ENCODE measurements at regions not wholly inside any gene's neighbourhood (a gene's known extent, or its start where the extent isn't known, plus 50 kb on each side); places are given as distances from the start of the nearest gene placed in this dataset.

DNA sequence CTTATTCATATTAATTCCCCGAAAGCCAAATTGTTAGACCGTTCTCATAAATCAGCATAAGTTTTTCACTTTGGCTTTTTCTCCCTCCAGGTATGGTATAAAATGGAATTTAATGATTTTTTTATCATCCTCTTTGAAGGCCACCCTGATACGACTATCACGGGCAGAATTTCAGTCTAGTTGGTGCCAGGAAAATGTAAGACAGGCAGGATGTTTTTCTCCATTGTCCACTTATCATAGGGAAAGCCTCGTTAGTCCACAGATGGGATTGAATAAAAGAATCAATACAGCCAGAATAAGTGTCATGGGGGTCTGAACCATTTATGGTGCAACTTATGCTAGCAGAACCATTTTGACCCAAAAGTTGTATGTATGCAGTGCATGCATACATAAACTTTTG, 566.0 kb upstream of the ARGLU1 start:
- DNase-seq, result no peak

GRCh38 chr13:107130566-107130965, 562.6 kb upstream of the ARGLU1 start:
- DNase-seq, result no peak

DNA sequence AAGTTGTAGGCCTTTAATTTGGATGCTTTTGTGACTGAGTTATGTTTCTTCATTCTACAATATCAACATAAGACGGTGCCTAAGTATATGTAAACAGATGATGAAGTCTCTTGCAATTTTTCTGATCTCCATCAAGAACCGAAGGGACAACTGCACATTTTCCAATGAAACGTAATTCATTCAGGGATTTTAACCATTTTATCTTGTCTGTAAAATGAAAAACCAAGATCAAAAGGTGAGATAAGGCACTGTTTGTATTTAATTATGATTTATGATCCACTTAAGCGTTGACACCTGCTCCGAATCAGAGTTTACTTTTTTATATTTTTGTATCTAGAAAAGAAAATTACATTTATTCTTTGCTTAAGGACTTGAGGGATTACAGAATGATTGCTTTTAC, 556.8 kb upstream of the ARGLU1 start:
- no peak for DNase-seq

- DNase-seq, result no peak
These were observed 556.3 kb upstream of the ARGLU1 start for GRCh38 chr13:107124129-107124718.

DNA sequence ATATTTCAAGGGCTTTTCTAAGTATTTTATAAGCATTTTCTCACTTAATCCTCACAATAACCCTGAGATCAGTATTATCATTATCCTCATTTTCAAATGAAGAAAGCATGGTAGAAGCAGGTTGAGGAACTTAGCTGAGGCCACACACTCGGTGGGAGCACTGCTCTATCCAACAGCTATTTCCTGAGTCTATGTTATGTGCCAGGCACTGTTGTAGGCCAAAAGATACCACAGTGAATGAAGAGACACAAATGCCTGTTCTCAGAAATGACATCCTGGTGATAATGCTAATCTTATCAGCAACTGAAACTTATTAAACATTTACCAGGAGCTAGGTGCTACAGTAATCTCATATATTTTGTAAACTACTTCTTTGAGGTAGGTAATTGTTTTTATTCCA, 553.9 kb upstream of the ARGLU1 start:
- no peak for DNase-seq

GRCh38 chr13:107119989-107120881, 552.3 kb upstream of the ARGLU1 start:
- DNase-seq, result no peak

DNA sequence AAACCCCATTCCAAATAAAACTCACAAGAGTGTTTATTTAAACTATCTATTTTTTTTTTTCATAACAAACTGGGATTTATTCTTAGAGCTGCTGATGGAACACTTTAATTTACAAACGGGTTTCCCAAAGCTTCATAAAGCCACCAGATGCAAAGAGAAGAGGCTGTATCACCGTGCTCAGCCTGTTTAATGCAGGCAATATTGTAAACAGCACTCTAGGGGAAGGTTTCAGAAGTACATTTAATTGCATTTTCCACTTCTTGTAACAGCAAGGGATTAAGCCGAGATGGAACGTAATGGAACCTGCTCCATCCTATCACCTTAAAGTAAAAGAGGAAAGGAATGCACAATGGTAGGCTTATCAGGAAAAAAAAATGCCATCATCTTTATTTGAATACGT, 550.6 kb upstream of the ARGLU1 start:
- DNase-seq, result no peak

GRCh38 chr13:107117327-107118012, 549.5 kb upstream of the ARGLU1 start:
- no peak for DNase-seq

DNA sequence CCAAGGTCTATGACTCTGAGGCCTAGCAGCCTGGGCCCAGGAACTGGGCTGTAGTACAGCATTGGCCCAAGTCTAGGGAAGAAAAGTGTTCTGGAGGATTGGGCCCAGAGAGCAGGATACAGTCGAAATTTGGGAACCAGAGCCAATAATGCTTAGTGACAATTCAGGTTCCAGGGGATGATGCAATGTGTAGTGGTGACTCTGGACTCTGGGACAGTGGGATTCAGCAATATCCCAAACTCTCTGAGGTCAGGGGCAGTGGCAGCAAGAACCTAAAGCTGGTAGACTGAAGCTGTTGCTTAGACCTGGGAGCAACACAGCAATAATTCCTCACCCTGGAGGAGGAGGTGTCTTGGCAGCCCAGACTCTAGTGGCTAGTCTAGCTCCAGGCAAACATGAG, 545.5 kb upstream of the ARGLU1 start:
- no peak for DNase-seq

DNA sequence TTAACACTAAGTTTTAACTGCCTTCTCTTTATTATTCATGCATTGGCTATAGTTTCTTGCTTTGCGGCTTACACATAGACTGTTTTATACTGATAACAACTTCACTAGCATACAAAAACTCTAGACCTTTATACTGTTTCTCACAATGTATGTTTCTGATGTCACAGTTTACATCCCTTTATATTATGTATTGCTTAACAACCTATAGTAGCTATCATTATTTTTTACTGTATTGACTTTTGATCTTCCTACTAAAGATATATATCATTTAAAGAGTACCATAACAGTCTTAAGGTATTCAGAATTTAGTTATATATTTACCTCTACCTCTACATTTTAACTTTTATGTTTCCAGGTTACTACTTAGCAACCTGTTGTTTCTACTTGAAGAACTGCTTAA, 543.3 kb upstream of the ARGLU1 start:
- DNase-seq, result no peak

DNA sequence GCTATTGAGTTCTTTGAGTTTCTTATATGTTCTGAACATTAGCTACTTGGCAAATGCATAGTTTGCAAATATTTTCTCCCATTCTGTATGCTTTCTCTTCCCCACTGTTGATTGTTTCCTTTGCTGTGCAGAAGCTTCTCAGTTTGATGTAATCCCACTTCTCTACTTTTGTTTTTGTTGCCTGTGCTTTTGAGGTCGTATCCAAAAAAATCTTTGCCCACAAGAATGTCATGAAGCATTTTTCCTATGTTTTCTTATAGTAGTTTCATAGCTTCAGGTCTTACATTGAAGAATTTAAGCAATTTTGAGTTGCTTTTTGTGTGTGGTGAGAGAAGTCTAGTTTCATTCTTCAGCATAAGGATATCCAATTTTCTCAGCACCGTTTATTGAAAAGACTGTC, 536.7 kb upstream of the ARGLU1 start:
- no peak for DNase-seq

DNA sequence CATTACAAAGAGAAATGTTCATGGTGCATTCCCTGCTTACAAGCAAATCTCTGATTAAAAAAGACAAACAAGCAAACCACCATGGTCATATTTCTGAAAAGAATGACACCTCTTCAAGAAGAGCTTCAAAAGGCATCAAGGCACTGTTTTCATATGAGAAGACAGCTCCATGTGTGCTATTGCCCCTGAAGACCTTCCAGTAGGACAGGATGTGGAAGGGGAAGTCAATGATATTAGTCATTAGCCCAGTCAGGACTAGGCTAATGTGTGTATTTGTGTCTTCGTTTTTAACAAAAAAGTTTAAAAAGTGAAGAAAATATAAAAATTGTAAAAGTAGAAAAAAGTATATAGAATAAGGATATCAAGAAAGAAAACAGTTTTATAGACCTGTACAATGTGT, 534.7 kb upstream of the ARGLU1 start:
- DNase-seq, result no peak

- DNase-seq, result no peak
These were observed 531.7 kb upstream of the ARGLU1 start for GRCh38 chr13:107099661-107100060.

GRCh38 chr13:107097916-107098315, 530.0 kb upstream of the ARGLU1 start:
- DNase-seq, result no peak

GRCh38 chr13:107095876-107096275, 527.9 kb upstream of the ARGLU1 start:
- no peak for DNase-seq

DNA sequence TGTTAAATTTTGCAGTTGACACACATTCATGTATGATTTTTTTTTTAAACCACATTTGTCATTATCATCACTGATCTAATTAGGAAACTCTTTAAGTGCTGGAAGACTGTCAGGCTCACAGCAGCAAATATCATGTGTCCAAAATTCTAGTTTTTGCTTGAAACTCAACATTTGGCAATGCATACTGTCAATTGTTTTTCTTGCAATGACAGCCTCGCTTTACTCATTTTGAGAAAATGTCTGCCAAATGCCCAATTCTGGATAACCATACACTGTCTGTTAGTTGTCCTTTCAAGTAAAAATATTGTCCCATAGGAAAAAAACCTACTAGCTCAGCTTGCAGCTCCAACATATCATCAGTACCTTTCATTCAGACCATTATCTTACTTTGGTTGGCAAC, 523.9 kb upstream of the ARGLU1 start:
- DNase-seq, result no peak

- DNase-seq, result no peak
These were observed 523.5 kb upstream of the ARGLU1 start for GRCh38 chr13:107091428-107091827.

- DNase-seq, result no peak
These were observed 520.1 kb upstream of the ARGLU1 start for GRCh38 chr13:107088061-107088460.

- DNase-seq, result no peak
These were observed 511.6 kb upstream of the ARGLU1 start for GRCh38 chr13:107079423-107080049.

GRCh38 chr13:107078229-107078765, 510.4 kb upstream of the ARGLU1 start:
- DNase-seq, result no peak

GRCh38 chr13:107076801-107077200, 508.9 kb upstream of the ARGLU1 start:
- no peak for DNase-seq

DNA sequence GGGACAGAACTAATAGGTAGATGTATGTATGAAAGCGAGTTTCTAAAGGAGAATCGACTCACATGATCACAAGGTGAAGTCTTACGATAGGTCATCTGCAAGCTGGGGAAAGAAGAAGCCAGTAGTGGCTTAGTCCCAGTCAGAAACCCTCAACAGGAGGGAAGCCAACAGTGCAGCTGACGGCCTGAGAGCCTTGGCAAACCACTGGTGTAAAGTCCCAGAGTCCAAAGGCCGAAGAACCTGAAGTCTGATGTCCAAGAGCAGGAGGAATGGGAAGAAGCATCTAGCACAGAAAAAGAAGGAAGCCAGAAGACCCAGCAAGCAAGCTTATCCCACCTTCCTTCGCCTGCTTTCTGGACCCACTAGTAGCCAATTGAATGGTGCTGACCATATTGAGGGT, 507.6 kb upstream of the ARGLU1 start:
- no peak for DNase-seq

- no peak for DNase-seq
These were observed 502.9 kb upstream of the ARGLU1 start for GRCh38 chr13:107070792-107071191.
